PFSK-1 (cell line): ENCODE measurements at regions not wholly inside any gene's neighbourhood (a gene's known extent, or its start where the extent isn't known, plus 50 kb on each side); places are given as distances from the start of the nearest gene placed in this dataset.

Experiments used
- POLR2AphosphoS5 ChIP-seq: IDR thresholded peaks from 2 replicates; pipeline ENCODE4 v1.6.1; 2012; ENCODE audit warnings: low read depth, mild to moderate bottlenecking, control low read depth, low read length, moderate library complexity
- SIN3A ChIP-seq: IDR thresholded peaks from 2 replicates; pipeline ENCODE4 v1.6.1; 2012; ENCODE audit warnings: mild to moderate bottlenecking, low read length, moderate library complexity, borderline replicate concordance; ENCODE audit not compliant: insufficient read depth
- TAF1 ChIP-seq: IDR thresholded peaks from 2 replicates; pipeline ENCODE4 v1.6.1; 2012; ENCODE audit warnings: low read length, control low read depth, borderline replicate concordance; ENCODE audit not compliant: insufficient read depth
- TF ChIP-seq, protein P1 (sequence below), 2 experiments: IDR thresholded peaks; 2 replicates each; pipeline versions ENCODE4 v1.6.1 to v1.8.0; 2011 to 2012; ENCODE audit warnings: low read depth in 2 of 2, low read length in 2 of 2, control low read depth in 1 of 2, inconsistent platforms in 1 of 2, mild to moderate bottlenecking in 1 of 2, moderate library complexity in 1 of 2; ENCODE audit not compliant: insufficient read depth in 1 of 2

DNA sequence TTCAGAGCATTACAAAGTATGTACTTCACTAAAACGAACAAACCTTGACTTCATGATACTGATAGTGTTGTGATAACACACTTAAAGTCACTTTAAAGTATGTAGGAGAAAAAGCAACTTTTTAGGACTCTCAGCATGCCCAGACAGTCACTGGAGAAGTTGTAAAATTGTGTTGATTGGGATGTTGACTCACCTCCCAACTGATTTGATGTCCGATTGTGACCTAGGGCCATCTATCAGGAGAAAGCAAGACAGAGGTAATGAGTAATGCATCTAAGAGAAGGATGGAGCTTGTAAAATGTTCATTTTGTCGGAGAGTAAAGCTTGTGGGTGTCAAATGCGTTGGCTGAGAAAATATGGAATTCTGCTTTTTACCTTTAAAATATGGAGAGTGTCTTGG, 135.4 kb upstream of the SEMA3D start:
- TF ChIP-seq SIN3A (no peak), POLR2AphosphoS5 (no peak), TAF1 (no peak)
- TF ChIP-seq, protein P1, sequence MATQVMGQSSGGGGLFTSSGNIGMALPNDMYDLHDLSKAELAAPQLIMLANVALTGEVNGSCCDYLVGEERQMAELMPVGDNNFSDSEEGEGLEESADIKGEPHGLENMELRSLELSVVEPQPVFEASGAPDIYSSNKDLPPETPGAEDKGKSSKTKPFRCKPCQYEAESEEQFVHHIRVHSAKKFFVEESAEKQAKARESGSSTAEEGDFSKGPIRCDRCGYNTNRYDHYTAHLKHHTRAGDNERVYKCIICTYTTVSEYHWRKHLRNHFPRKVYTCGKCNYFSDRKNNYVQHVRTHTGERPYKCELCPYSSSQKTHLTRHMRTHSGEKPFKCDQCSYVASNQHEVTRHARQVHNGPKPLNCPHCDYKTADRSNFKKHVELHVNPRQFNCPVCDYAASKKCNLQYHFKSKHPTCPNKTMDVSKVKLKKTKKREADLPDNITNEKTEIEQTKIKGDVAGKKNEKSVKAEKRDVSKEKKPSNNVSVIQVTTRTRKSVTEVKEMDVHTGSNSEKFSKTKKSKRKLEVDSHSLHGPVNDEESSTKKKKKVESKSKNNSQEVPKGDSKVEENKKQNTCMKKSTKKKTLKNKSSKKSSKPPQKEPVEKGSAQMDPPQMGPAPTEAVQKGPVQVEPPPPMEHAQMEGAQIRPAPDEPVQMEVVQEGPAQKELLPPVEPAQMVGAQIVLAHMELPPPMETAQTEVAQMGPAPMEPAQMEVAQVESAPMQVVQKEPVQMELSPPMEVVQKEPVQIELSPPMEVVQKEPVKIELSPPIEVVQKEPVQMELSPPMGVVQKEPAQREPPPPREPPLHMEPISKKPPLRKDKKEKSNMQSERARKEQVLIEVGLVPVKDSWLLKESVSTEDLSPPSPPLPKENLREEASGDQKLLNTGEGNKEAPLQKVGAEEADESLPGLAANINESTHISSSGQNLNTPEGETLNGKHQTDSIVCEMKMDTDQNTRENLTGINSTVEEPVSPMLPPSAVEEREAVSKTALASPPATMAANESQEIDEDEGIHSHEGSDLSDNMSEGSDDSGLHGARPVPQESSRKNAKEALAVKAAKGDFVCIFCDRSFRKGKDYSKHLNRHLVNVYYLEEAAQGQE (IDR thresholded peaks at IDR 0.05; ENCODE audit: insufficient read depth in 1 of 2, low read depth in 2 of 2, low read length in 2 of 2): no peak
